ENCODE measurements at regions not wholly inside any gene's neighbourhood (a gene's known extent, or its start where the extent isn't known, plus 50 kb on each side); places are given as distances from the start of the nearest gene placed in this dataset.

- DNase-seq (ENCODE audit: low read depth) = no peak
- no peak for TF ChIP-seq CTCF (IDR thresholded peaks at IDR 0.05; ENCODE audit: low read depth, low read length, missing control alignments)
- H3K4me3 ChIP-seq (ENCODE audit: low read depth, low read length) = no peak overlapping the region
Measured at GRCh38 chr10:6674291-6674690, 94.2 kb upstream of the PRKCQ start.

- DNase-seq (ENCODE audit: low read depth) = no peak
- TF ChIP-seq CTCF (IDR thresholded peaks at IDR 0.05; ENCODE audit: low read depth, low read length, missing control alignments) = no peak
- no peak overlapping the region for H3K4me3 ChIP-seq (ENCODE audit: low read depth, low read length)
Measured at GRCh38 chr10:6671976-6672375, 91.9 kb upstream of the PRKCQ start.

GRCh38 chr10:6669269-6669859 lies 89.3 kb upstream of the PRKCQ start:
- TF ChIP-seq CTCF (IDR thresholded peaks at IDR 0.05; ENCODE audit: low read depth, low read length, missing control alignments) = peak; percentile 57
- DNase-seq (ENCODE audit: low read depth) = no peak
- no peak overlapping the region for H3K4me3 ChIP-seq (ENCODE audit: low read depth, low read length)

- no peak for DNase-seq (ENCODE audit: low read depth)
- H3K4me3 ChIP-seq (ENCODE audit: low read depth, low read length) = no peak overlapping the region
- peak; percentile 40 for TF ChIP-seq CTCF (IDR thresholded peaks at IDR 0.05; ENCODE audit: low read depth, low read length, missing control alignments)
Measured at GRCh38 chr10:6667679-6668270, 87.7 kb upstream of the PRKCQ start.

- no peak for TF ChIP-seq CTCF (IDR thresholded peaks at IDR 0.05; ENCODE audit: low read depth, low read length, missing control alignments)
- no peak overlapping the region for H3K4me3 ChIP-seq (ENCODE audit: low read depth, low read length)
- no peak for DNase-seq (ENCODE audit: low read depth)
Measured at GRCh38 chr10:6667150-6667549, 87.1 kb upstream of the PRKCQ start.

- no peak for DNase-seq (ENCODE audit: low read depth)
- TF ChIP-seq CTCF (IDR thresholded peaks at IDR 0.05; ENCODE audit: low read depth, low read length, missing control alignments) = no peak
- no peak overlapping the region for H3K4me3 ChIP-seq (ENCODE audit: low read depth, low read length)
Measured at GRCh38 chr10:6665847-6666246, 85.8 kb upstream of the PRKCQ start.

- DNase-seq (ENCODE audit: low read depth) = no peak
- no peak for TF ChIP-seq CTCF (IDR thresholded peaks at IDR 0.05; ENCODE audit: low read depth, low read length, missing control alignments)
- H3K4me3 ChIP-seq (ENCODE audit: low read depth, low read length) = no peak overlapping the region
Measured at GRCh38 chr10:6660460-6660859, 80.4 kb upstream of the PRKCQ start.

Measured in GM12864 (cell line).